HG03342 (cell line): ENCODE measurements at regions not wholly inside any gene's neighbourhood (a gene's known extent, or its start where the extent isn't known, plus 50 kb on each side); places are given as distances from the start of the nearest gene placed in this dataset.
"Not testable (repeated sequence)": the region's sequence is repeated elsewhere in the genome, so short reads cannot be mapped to it uniquely, and the experiment has no call there.

Experiments used
- ATAC-seq: cut with Tn5 transposase; IDR thresholded peaks from one replicate; pipeline ENCODE4 v1.9.1; 2021; ENCODE audit warnings: mild to moderate bottlenecking, moderate library complexity; ENCODE audit not compliant: unreplicated experiment

DNA sequence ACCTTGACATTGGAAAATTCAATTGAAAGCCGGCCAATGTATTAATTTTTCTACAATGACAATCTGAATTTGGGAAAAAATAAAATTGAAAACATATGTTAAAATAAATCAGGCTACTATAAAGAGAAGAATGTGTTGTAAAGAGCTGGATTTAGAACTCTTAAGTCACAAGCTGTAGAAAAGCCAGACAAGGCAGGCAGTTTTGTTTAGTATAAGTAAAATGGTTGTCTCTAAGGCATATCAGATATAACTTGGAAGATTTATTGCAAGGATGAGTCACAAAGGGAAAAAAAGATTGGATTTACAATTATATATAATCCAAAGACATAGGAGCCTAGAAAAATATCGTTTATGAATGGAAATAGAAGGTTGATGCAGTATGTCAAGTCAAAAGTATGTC is 549.1 kb upstream of the EPHA5 start:
- ATAC-seq, result no peak

DNA sequence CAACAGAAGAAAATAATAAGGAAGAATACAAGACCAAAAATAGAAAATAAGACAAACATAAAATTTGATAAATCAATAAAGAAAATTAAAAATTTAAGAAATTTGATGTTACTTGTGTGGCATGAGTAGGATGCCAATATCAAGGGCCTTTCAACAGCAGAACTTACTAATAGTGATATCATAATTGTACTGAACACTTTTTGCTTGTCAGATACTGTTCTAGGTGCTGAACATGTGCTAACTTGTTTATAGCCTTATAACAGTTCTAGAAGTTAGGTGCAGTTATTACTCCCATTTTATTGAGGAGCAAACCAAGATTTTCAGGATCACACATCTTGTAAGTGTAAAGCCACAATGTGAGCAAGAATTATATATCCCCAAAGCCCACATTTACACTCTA is 546.0 kb upstream of the EPHA5 start:
- ATAC-seq, result no peak

GRCh38 chr4:66212489-66212888 is 542.2 kb upstream of the EPHA5 start:
- ATAC-seq, result no peak

DNA sequence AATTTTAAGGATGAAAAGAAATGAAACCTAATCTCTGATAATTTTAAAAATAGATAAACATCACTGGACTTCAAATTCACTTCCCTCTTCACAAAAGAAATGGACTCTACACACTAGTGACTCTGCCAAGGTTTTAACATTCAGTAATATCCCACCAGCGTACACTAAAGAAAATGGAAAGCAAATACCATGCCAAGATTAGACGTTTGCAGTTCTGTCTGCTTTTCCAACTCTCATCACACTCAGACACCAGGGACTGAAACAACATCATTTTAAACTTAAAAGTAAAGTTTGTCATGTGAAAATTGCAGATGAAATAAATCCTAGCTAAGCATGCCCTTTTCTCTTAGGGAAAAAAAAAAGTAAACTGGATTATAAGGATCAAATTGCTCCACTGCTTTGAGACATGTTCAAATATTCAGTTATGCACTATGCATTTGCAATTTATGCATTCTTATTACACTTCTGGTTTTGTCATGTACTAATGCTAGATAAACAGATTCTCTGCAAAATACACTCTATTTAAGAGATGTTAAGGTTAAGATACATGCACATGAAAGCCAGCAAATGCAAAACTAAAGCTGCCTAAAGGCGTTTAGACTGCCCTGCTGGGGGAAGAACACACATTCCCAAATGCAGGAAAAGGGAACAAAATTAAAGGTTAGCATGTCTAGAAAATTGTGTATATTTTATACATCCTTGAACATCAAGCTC is 534.4 kb upstream of the EPHA5 start:
- ATAC-seq, result no peak

DNA sequence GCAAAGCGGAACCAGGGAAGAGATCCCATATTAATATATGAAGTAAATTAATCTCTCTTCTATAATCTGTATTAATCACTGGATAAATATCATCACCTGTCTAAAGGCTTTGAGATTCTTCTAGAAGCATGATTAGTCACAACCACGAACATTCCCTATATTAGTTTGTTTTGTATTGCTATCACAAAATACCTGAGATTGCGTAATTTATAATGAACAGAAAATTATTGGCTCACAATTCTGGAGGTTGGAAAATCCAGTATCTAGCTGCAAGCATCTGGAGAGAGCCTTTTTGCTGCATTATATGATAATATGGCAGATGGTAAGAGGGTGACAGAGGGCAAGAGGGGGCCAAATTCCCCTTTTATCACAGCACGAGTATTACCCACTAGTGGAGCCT is 532.6 kb upstream of the EPHA5 start:
- no peak for ATAC-seq

GRCh38 chr4:66197451-66197850 is 527.2 kb upstream of the EPHA5 start:
- no peak for ATAC-seq

DNA sequence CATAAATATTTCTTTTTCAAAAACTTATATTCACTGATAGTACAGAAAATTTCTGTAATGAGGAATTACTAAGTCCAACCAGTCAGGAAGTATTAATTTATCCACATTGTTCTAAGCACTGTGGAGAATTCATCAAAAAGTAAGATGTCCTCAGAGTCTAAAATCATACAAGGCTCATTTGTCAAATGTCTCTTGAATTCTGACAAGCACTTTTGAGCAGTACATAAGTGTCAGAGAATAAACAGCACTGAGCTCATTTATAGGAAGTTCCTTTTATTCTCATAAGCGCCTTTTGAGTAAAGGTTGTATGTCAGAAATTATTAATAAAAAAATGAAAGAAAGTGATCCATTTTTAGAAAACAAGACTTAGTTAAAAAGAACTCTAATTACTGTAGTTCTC is 523.2 kb upstream of the EPHA5 start:
- ATAC-seq, result no peak

DNA sequence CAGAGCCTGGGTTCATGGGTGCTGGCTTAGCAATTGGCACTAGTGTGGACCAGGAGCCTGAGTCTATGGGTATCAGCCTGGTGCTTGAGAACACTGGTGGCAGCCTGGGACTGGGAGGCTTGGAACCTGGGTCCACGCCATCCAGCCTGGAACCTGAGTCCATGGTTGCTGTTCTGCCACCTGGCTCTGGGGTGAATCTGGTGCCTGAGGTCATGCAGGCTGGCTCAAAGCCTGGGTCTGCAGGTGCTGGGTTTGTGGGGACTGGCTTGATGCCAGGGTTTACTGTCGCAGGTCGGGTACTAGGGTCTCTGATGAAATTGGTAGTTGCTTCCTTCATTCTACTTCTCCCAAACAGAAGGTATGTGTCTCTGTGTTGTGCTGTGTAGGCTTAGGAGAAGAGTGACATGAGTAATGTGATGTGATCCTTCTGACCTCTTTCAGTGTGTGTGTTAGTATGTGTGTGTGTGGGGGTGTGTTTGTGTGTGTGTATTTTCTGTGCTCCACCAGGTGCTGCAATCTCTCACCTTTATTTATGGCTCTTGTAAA is 517.0 kb upstream of the EPHA5 start:
- no peak for ATAC-seq

DNA sequence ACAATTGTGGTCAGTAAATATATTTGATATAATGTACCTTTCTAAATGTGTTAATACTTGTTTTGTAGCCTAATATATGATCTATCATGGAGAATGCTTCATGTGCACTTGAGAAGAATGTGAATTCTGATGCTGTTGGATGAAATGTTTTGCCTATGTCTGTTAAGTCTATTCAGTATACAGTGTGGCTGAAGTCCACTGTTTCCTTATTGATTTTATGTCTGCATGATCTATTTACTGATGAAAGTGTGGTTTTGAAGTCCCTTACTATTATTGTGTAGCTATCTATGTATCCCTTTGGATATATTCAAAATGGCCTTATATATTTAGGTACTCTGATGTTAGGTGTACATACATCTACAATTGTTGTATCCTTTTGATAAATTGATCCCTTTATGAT is 515.8 kb upstream of the EPHA5 start:
- no peak for ATAC-seq

- ATAC-seq, result no peak
Observed at GRCh38 chr4:66182636-66183035, 512.3 kb upstream of the EPHA5 start.

DNA sequence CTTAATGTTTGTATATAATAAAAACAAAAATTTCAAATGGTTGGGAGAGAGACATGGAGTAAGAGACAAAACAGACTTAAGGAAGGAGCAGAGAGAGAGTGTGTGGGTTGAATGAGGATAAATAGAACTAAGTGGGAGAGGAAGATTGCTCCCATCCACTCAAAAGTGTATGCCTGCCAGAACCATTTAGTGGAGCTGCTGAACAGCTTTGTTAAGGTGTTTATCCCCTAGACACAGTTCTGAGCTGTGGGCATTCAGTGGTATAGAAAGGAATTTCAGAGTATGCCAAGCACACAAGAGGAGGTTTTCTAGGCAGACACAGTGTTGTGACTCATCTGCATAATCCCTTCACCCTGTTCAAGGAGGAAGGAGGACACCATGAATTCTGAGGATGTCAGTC is 508.6 kb upstream of the EPHA5 start:
- no peak for ATAC-seq

- no peak for ATAC-seq
Observed at GRCh38 chr4:66169341-66169740, 499.1 kb upstream of the EPHA5 start.

DNA sequence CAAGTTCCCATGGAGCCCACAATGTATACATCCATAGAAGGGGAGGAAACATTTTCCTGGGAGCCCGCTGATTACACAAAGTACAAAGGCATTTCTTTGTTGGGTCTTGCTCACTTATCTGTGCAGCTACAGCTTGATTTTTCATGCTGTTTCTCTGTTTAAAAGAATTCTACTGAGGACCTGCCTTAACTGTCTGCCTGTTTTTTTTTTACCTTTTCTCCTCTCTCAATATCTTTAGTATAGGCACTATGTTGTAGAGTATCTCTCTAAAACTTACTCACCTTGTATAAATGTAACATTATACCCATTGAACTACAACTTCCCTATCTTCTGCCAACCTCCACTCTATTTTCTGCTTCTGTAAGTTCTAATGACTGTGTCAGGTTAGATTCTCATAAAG is 494.6 kb upstream of the EPHA5 start:
- no peak for ATAC-seq

GRCh38 chr4:66160606-66161005 is 490.3 kb upstream of the EPHA5 start:
- no peak for ATAC-seq

GRCh38 chr4:66157594-66157993 is 487.3 kb upstream of the EPHA5 start:
- ATAC-seq, result no peak

DNA sequence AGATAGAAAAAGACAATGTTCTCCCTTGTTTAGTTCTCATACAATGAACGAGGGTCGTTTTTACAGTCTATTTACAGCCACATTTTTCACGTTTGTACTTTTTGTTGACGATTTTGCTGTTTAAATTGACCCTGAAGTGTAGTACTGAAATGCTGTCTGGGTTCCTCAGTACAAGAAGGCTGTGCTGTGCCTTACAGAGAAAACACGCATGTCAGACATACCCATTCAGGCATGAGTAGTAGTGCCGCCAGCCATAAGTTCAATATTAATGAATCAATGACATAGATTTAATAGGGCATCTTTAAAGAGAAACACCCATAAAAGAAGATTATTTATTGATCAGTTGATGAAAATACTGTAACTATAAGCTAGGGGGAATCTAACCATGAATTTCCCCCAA is 459.8 kb upstream of the EPHA5 start:
- no peak for ATAC-seq

DNA sequence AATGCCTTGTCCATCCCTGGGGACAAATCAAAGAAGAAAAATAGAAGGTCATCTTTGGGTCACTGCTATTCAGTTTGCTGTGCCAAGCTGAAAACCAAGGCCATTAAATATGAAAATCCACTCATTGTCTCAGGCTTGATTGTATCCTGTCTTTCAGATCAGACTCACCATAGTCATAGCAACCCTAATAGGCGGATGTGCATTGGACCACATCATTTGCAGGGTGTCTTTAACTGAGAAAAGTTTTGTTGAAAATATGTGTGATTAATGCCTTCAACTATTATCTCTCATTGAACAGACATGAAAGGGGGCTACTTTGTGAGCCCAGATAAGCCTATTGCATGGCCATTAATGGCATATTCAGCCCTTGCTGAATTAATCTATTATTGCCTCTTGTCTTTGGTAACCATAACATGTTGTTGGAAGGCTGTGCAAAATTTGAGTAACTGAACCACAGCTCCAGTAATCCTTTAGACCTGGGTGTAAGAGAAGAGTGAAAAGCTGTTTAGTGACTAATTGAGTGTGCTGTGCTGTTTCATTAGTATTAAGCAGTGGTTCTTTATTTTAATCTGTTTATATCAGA is 453.6 kb upstream of the EPHA5 start:
- ATAC-seq, result no peak

DNA sequence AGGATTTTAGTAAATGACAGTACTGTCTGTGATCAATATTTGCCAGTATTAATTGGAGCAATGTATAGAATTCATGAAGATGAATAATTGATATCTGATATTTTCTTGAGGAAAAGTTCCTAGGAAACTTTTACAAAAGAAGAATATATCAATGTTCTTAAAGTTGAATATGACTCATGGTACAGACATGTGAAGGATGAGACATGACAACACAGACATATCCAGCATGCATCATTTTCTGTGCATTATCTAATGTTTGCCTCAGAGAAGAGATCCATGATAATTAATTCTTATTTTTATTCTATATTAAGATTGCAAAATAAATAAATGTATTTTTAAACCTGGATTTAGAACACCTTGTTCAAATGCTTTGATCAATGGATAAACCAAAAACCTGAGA is 452.9 kb upstream of the EPHA5 start:
- ATAC-seq, result no peak

DNA sequence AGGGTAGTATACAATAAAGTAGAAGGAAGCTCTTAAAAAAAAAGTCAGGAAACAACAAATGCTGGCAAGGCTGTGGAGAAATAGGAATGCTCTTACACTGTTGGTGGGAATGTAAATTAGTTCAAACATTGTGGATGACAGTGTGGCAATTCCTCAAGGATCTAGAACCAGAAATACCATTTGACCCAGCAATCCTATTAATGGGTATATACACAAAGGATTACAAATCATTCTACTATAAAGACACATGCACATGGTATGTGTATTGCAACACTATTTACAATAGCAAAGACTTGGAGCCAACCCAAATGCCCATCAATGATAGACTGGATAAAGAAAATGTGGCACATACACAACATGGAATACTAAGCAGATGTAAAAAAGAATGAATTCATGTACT is 444.9 kb upstream of the EPHA5 start:
- ATAC-seq, result not testable (repeated sequence)

GRCh38 chr4:66108898-66109297 is 438.6 kb upstream of the EPHA5 start:
- ATAC-seq, result no peak

DNA sequence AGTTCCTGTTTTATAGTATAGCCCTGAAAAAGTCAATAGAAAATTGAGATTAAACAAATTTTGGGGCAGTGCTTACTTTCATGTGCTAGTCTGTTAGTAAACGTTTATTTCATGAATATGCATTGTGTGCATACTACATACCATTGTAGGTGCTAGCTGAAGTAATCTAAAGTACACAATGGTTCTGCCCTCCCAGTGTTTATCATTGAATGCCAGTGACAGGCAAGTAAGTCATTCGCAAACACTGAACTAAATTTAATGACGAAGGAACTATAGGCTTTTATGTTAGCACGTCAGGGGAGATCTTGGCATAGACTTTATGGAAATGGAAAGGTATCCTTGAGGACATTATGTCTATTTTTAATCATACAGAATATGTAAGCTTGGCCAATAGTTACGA is 426.9 kb upstream of the EPHA5 start:
- no peak for ATAC-seq

DNA sequence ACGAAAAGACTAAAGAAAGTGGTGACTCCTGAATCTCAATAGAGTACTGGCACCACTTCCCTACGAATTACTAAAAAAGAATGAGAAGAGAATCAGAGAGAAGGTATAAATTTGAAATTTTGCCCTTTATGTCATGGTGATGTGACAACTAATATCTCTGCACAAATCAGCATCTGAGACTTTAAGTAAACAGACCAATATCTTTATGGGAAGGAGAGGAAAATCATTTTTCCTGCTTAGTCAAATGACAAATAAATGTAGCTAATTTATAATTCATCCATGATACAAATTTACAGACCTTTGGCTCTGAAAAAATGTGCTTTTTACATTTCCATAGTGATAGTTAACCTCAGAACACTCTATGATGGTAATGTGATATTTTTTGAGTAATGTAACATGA is 424.8 kb upstream of the EPHA5 start:
- no peak for ATAC-seq

- no peak for ATAC-seq
Observed at GRCh38 chr4:66094070-66094469, 423.8 kb upstream of the EPHA5 start.
